ENCODE measurements at regions not wholly inside any gene's neighbourhood (a gene's known extent, or its start where the extent isn't known, plus 50 kb on each side); places are given as distances from the start of the nearest gene placed in this dataset.

GRCh38 chr20:24098886-24099285, 110.3 kb upstream of the GGTLC1 start:
- WGBS, result 78% methylated on average over 3 of the region's 3 CpGs
- no peaks in the 10 kb centered on the region for H3K36me3 ChIP-seq (ENCODE audit: control insufficient read depth in 4 of 4, insufficient read depth in 3 of 4, low read depth in 1 of 4, low read length in 3 of 4)

More at GRCh38 chr20:24098886-24099285, 110.3 kb upstream of the GGTLC1 start:
- Histone ChIP-seq H3K4me1 (ENCODE audit: control insufficient read depth in 4 of 4, insufficient read depth in 4 of 4, low read length in 3 of 4) (peaks cover 1 to 24% (median 22%) of the 10 kb centered on the region in 4 donors), H3K9me3 (ENCODE audit: control insufficient read depth in 4 of 4, low read length in 3 of 4) (no peaks in the 10 kb centered on the region), H3K27ac (ENCODE audit: low read depth in 1 of 2, low read length in 2 of 2) (no peak overlapping the region), H3K9ac (ENCODE audit: low read depth in 1 of 2, low read length in 2 of 2) (no peak overlapping the region), H3K27me3 (ENCODE audit: control insufficient read depth in 4 of 4, insufficient read depth in 4 of 4, low read length in 3 of 4) (no peaks in the 10 kb centered on the region), H3K4me3 (ENCODE audit: low read depth in 1 of 3, low read length in 3 of 3) (no peak overlapping the region)
- TF ChIP-seq EGR1 (IDR thresholded peaks at IDR 0.05; ENCODE audit: low read depth in 2 of 2) (no peak), YY1 (IDR thresholded peaks at IDR 0.05) (no peak), RXRA (IDR thresholded peaks at IDR 0.05) (no peak), FOXA1 (IDR thresholded peaks at IDR 0.05) (no peak), SP1 (IDR thresholded peaks at IDR 0.05) (no peak), GABPA (IDR thresholded peaks at IDR 0.05 in 1 of 2, conservative IDR thresholded peaks at IDR 0.05 in 1 of 2) (no peak), CTCF (IDR thresholded peaks at IDR 0.05; ENCODE audit: low read depth, low read length, missing input control) (no peak), MAX (IDR thresholded peaks at IDR 0.05) (no peak), RAD21 (IDR thresholded peaks at IDR 0.05) (no peak), HNF4A (conservative IDR thresholded peaks at IDR 0.05) (no peak)
- TF ChIP-seq, protein P1, sequence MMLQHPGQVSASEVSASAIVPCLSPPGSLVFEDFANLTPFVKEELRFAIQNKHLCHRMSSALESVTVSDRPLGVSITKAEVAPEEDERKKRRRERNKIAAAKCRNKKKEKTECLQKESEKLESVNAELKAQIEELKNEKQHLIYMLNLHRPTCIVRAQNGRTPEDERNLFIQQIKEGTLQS (IDR thresholded peaks at IDR 0.05), result no peak
- TF ChIP-seq, protein P2, sequence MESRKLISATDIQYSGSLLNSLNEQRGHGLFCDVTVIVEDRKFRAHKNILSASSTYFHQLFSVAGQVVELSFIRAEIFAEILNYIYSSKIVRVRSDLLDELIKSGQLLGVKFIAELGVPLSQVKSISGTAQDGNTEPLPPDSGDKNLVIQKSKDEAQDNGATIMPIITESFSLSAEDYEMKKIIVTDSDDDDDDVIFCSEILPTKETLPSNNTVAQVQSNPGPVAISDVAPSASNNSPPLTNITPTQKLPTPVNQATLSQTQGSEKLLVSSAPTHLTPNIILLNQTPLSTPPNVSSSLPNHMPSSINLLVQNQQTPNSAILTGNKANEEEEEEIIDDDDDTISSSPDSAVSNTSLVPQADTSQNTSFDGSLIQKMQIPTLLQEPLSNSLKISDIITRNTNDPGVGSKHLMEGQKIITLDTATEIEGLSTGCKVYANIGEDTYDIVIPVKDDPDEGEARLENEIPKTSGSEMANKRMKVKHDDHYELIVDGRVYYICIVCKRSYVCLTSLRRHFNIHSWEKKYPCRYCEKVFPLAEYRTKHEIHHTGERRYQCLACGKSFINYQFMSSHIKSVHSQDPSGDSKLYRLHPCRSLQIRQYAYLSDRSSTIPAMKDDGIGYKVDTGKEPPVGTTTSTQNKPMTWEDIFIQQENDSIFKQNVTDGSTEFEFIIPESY (IDR thresholded peaks at IDR 0.05), result no peak
- TF ChIP-seq, protein P3, sequence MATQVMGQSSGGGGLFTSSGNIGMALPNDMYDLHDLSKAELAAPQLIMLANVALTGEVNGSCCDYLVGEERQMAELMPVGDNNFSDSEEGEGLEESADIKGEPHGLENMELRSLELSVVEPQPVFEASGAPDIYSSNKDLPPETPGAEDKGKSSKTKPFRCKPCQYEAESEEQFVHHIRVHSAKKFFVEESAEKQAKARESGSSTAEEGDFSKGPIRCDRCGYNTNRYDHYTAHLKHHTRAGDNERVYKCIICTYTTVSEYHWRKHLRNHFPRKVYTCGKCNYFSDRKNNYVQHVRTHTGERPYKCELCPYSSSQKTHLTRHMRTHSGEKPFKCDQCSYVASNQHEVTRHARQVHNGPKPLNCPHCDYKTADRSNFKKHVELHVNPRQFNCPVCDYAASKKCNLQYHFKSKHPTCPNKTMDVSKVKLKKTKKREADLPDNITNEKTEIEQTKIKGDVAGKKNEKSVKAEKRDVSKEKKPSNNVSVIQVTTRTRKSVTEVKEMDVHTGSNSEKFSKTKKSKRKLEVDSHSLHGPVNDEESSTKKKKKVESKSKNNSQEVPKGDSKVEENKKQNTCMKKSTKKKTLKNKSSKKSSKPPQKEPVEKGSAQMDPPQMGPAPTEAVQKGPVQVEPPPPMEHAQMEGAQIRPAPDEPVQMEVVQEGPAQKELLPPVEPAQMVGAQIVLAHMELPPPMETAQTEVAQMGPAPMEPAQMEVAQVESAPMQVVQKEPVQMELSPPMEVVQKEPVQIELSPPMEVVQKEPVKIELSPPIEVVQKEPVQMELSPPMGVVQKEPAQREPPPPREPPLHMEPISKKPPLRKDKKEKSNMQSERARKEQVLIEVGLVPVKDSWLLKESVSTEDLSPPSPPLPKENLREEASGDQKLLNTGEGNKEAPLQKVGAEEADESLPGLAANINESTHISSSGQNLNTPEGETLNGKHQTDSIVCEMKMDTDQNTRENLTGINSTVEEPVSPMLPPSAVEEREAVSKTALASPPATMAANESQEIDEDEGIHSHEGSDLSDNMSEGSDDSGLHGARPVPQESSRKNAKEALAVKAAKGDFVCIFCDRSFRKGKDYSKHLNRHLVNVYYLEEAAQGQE (IDR thresholded peaks at IDR 0.05), result no peak
- no peak for DNase-seq (ENCODE audit: low spot score)
